ENCODE measurements at regions not wholly inside any gene's neighbourhood (a gene's known extent, or its start where the extent isn't known, plus 50 kb on each side); places are given as distances from the start of the nearest gene placed in this dataset.

GRCh38 chr2:217614498-217614897, 388.3 kb downstream of the TNS1 start:
- Histone ChIP-seq H3K4me1 (ENCODE audit: control insufficient read depth, insufficient read depth, low read length) (no peaks in the 10 kb centered on the region), H3K27me3 (ENCODE audit: control insufficient read depth, insufficient read depth, low read length) (no peaks in the 10 kb centered on the region), H3K9ac (ENCODE audit: low read length) (no peak overlapping the region), H3K36me3 (ENCODE audit: control insufficient read depth, insufficient read depth, low read length) (no peaks in the 10 kb centered on the region), H3K9me3 (ENCODE audit: control insufficient read depth, low read length) (no peaks in the 10 kb centered on the region), H3K4me3 (ENCODE audit: low read length) (no peak overlapping the region)

- Histone ChIP-seq H3K9me3 (ENCODE audit: control insufficient read depth, low read length) (no peaks in the 10 kb centered on the region), H3K9ac (ENCODE audit: low read length) (no peak overlapping the region), H3K36me3 (ENCODE audit: control insufficient read depth, insufficient read depth, low read length) (no peaks in the 10 kb centered on the region), H3K4me3 (ENCODE audit: low read length) (no peak overlapping the region), H3K27me3 (ENCODE audit: control insufficient read depth, insufficient read depth, low read length) (no peaks in the 10 kb centered on the region), H3K4me1 (ENCODE audit: control insufficient read depth, insufficient read depth, low read length) (no peaks in the 10 kb centered on the region)
Measured at GRCh38 chr2:217614096-217614495, 388.7 kb downstream of the TNS1 start.

GRCh38 chr2:217612920-217613319, 389.9 kb downstream of the TNS1 start:
- Histone ChIP-seq H3K9me3 (ENCODE audit: control insufficient read depth, low read length) (no peaks in the 10 kb centered on the region), H3K27me3 (ENCODE audit: control insufficient read depth, insufficient read depth, low read length) (no peaks in the 10 kb centered on the region), H3K4me1 (ENCODE audit: control insufficient read depth, insufficient read depth, low read length) (no peaks in the 10 kb centered on the region), H3K9ac (ENCODE audit: low read length) (no peak overlapping the region), H3K4me3 (ENCODE audit: low read length) (no peak overlapping the region), H3K36me3 (ENCODE audit: control insufficient read depth, insufficient read depth, low read length) (no peaks in the 10 kb centered on the region)

- no peaks in the 10 kb centered on the region for H3K4me1 ChIP-seq (ENCODE audit: control insufficient read depth, insufficient read depth, low read length)
- H3K27me3 ChIP-seq (ENCODE audit: control insufficient read depth, insufficient read depth, low read length), result no peaks in the 10 kb centered on the region
- H3K4me3 ChIP-seq (ENCODE audit: low read length), result no peak overlapping the region
- no peaks in the 10 kb centered on the region for H3K36me3 ChIP-seq (ENCODE audit: control insufficient read depth, insufficient read depth, low read length)
- H3K9me3 ChIP-seq (ENCODE audit: control insufficient read depth, low read length), result no peaks in the 10 kb centered on the region
- H3K9ac ChIP-seq (ENCODE audit: low read length), result no peak overlapping the region
Measured at GRCh38 chr2:217612211-217612610, 390.6 kb downstream of the TNS1 start.

- Histone ChIP-seq H3K27me3 (ENCODE audit: control insufficient read depth, insufficient read depth, low read length) (no peaks in the 10 kb centered on the region), H3K36me3 (ENCODE audit: control insufficient read depth, insufficient read depth, low read length) (no peaks in the 10 kb centered on the region), H3K9ac (ENCODE audit: low read length) (no peak overlapping the region), H3K4me1 (ENCODE audit: control insufficient read depth, insufficient read depth, low read length) (no peaks in the 10 kb centered on the region), H3K4me3 (ENCODE audit: low read length) (no peak overlapping the region), H3K9me3 (ENCODE audit: control insufficient read depth, low read length) (no peaks in the 10 kb centered on the region)
Measured at GRCh38 chr2:217611626-217612127, 391.1 kb downstream of the TNS1 start.

GRCh38 chr2:217611056-217611455, 391.7 kb downstream of the TNS1 start:
- Histone ChIP-seq H3K4me1 (ENCODE audit: control insufficient read depth, insufficient read depth, low read length) (no peaks in the 10 kb centered on the region), H3K36me3 (ENCODE audit: control insufficient read depth, insufficient read depth, low read length) (no peaks in the 10 kb centered on the region), H3K27me3 (ENCODE audit: control insufficient read depth, insufficient read depth, low read length) (no peaks in the 10 kb centered on the region), H3K4me3 (ENCODE audit: low read length) (no peak overlapping the region), H3K9ac (ENCODE audit: low read length) (no peak overlapping the region), H3K9me3 (ENCODE audit: control insufficient read depth, low read length) (no peaks in the 10 kb centered on the region)

GRCh38 chr2:217610401-217610814, 392.4 kb downstream of the TNS1 start:
- H3K36me3 ChIP-seq (ENCODE audit: control insufficient read depth, insufficient read depth, low read length), result no peaks in the 10 kb centered on the region
- H3K4me1 ChIP-seq (ENCODE audit: control insufficient read depth, insufficient read depth, low read length), result no peaks in the 10 kb centered on the region
- H3K27me3 ChIP-seq (ENCODE audit: control insufficient read depth, insufficient read depth, low read length), result no peaks in the 10 kb centered on the region
- H3K9me3 ChIP-seq (ENCODE audit: control insufficient read depth, low read length), result no peaks in the 10 kb centered on the region
- H3K4me3 ChIP-seq (ENCODE audit: low read length), result no peak overlapping the region
- no peak overlapping the region for H3K9ac ChIP-seq (ENCODE audit: low read length)

- H3K9me3 ChIP-seq (ENCODE audit: control insufficient read depth, low read length), result no peaks in the 10 kb centered on the region
- no peaks in the 10 kb centered on the region for H3K36me3 ChIP-seq (ENCODE audit: control insufficient read depth, insufficient read depth, low read length)
- no peak overlapping the region for H3K9ac ChIP-seq (ENCODE audit: low read length)
- no peak overlapping the region for H3K4me3 ChIP-seq (ENCODE audit: low read length)
- no peaks in the 10 kb centered on the region for H3K4me1 ChIP-seq (ENCODE audit: control insufficient read depth, insufficient read depth, low read length)
- no peaks in the 10 kb centered on the region for H3K27me3 ChIP-seq (ENCODE audit: control insufficient read depth, insufficient read depth, low read length)
Measured at GRCh38 chr2:217609952-217610351, 392.8 kb downstream of the TNS1 start.

- Histone ChIP-seq H3K9ac (ENCODE audit: low read length) (no peak overlapping the region), H3K27me3 (ENCODE audit: control insufficient read depth, insufficient read depth, low read length) (no peaks in the 10 kb centered on the region), H3K4me1 (ENCODE audit: control insufficient read depth, insufficient read depth, low read length) (no peaks in the 10 kb centered on the region), H3K36me3 (ENCODE audit: control insufficient read depth, insufficient read depth, low read length) (no peaks in the 10 kb centered on the region), H3K4me3 (ENCODE audit: low read length) (no peak overlapping the region), H3K9me3 (ENCODE audit: control insufficient read depth, low read length) (no peaks in the 10 kb centered on the region)
Measured at GRCh38 chr2:217606296-217606695, 396.5 kb downstream of the TNS1 start.

GRCh38 chr2:217604527-217605194, 398.1 kb downstream of the TNS1 start:
- Histone ChIP-seq H3K36me3 (ENCODE audit: control insufficient read depth, insufficient read depth, low read length) (no peaks in the 10 kb centered on the region), H3K9ac (ENCODE audit: low read length) (no peak overlapping the region), H3K9me3 (ENCODE audit: control insufficient read depth, low read length) (no peaks in the 10 kb centered on the region), H3K4me3 (ENCODE audit: low read length) (no peak overlapping the region), H3K27me3 (ENCODE audit: control insufficient read depth, insufficient read depth, low read length) (no peaks in the 10 kb centered on the region), H3K4me1 (ENCODE audit: control insufficient read depth, insufficient read depth, low read length) (no peaks in the 10 kb centered on the region)

- Histone ChIP-seq H3K9ac (ENCODE audit: low read length) (no peak overlapping the region), H3K36me3 (ENCODE audit: control insufficient read depth, insufficient read depth, low read length) (no peaks in the 10 kb centered on the region), H3K4me1 (ENCODE audit: control insufficient read depth, insufficient read depth, low read length) (no peaks in the 10 kb centered on the region), H3K9me3 (ENCODE audit: control insufficient read depth, low read length) (no peaks in the 10 kb centered on the region), H3K4me3 (ENCODE audit: low read length) (no peak overlapping the region), H3K27me3 (ENCODE audit: control insufficient read depth, insufficient read depth, low read length) (no peaks in the 10 kb centered on the region)
Measured at GRCh38 chr2:217601601-217602000, 401.2 kb downstream of the TNS1 start.

GRCh38 chr2:217599906-217600305, 402.9 kb downstream of the TNS1 start:
- no peak overlapping the region for H3K9ac ChIP-seq (ENCODE audit: low read length)
- H3K4me3 ChIP-seq (ENCODE audit: low read length), result no peak overlapping the region
- no peaks in the 10 kb centered on the region for H3K36me3 ChIP-seq (ENCODE audit: control insufficient read depth, insufficient read depth, low read length)
- H3K9me3 ChIP-seq (ENCODE audit: control insufficient read depth, low read length), result no peaks in the 10 kb centered on the region
- H3K4me1 ChIP-seq (ENCODE audit: control insufficient read depth, insufficient read depth, low read length), result no peaks in the 10 kb centered on the region
- no peaks in the 10 kb centered on the region for H3K27me3 ChIP-seq (ENCODE audit: control insufficient read depth, insufficient read depth, low read length)

- H3K9me3 ChIP-seq (ENCODE audit: control insufficient read depth, low read length), result no peaks in the 10 kb centered on the region
Measured at GRCh38 chr2:217597681-217598080, 405.1 kb downstream of the TNS1 start.

More at GRCh38 chr2:217597681-217598080, 405.1 kb downstream of the TNS1 start:
- Histone ChIP-seq H3K4me1 (ENCODE audit: control insufficient read depth, insufficient read depth, low read length) (no peaks in the 10 kb centered on the region), H3K36me3 (ENCODE audit: control insufficient read depth, insufficient read depth, low read length) (no peaks in the 10 kb centered on the region), H3K4me3 (ENCODE audit: low read length) (no peak overlapping the region), H3K27me3 (ENCODE audit: control insufficient read depth, insufficient read depth, low read length) (no peaks in the 10 kb centered on the region), H3K9ac (ENCODE audit: low read length) (no peak overlapping the region)
